Vagina (tissue), 2 donors: ENCODE measurements at regions not wholly inside any gene's neighbourhood (a gene's known extent, or its start where the extent isn't known, plus 50 kb on each side); places are given as distances from the start of the nearest gene placed in this dataset.

Experiments
- DNase-seq, 2 donors: peaks; one replicate each; pipeline ENCODE4 v3.0.0-alpha.2; 2017; ENCODE audit errors: extremely low spot score in 2 of 2
- H3K27ac ChIP-seq: fragments of 200-600 bp; sonication (generic); one replicate; pipeline ENCODE4 v1.5.1; 2019
- H3K27me3 ChIP-seq: fragments of 200-600 bp; sonication (generic); one replicate; pipeline ENCODE4 v1.5.1; 2019
- H3K36me3 ChIP-seq, 2 donors: fragments of 200-600 bp; sonication (generic); one replicate each; pipeline ENCODE4 v1.5.1; 2017 to 2019
- H3K4me1 ChIP-seq: fragments of 200-600 bp; sonication (generic); one replicate; pipeline ENCODE4 v1.5.1; 2019
- H3K4me3 ChIP-seq, 2 donors: fragments of 200-600 bp; sonication (generic); 1 replicate in 1 of 2; 2 replicates in 1 of 2; pipeline ENCODE4 v1.5.1; 2016 to 2019
- H3K9me3 ChIP-seq: fragments of 200-600 bp; sonication (generic); one replicate; pipeline ENCODE4 v1.5.1; 2019
- POLR2A ChIP-seq, 2 donors: fragments of 450-650 bp; IDR thresholded peaks; one replicate each; pipeline ENCODE4 v1.6.1; 2017; ENCODE audit warnings: antibody characterized with exemption in 2 of 2, mild to moderate bottlenecking in 2 of 2, moderate library complexity in 2 of 2
- POLR2AphosphoS5 ChIP-seq, 2 donors: sonication (generic); formaldehyde crosslinking; IDR thresholded peaks; one replicate each; pipeline ENCODE4 v1.9.0; 2017; ENCODE audit warnings: antibody characterized with exemption in 2 of 2, mild to moderate bottlenecking in 2 of 2, low read depth in 1 of 2; ENCODE audit not compliant: insufficient read depth in 1 of 2
- intact Hi-C: fragments of 100-400 bp; cut with DNase I; formaldehyde crosslinking; loops from one replicate; pipeline ENCODE4 v1.15.1; 2023
- TF ChIP-seq, protein P1 (sequence below), 3 experiments: fragments of 450-650 bp in 2 of 3; fragments of 200-600 bp in 1 of 3; sonication (generic) in 1 of 3; IDR thresholded peaks; one replicate each; pipeline ENCODE4 v1.5.1; 2017 to 2019; ENCODE audit warnings: antibody characterized with exemption in 3 of 3, mild to moderate bottlenecking in 2 of 3, moderate library complexity in 2 of 3

DNA sequence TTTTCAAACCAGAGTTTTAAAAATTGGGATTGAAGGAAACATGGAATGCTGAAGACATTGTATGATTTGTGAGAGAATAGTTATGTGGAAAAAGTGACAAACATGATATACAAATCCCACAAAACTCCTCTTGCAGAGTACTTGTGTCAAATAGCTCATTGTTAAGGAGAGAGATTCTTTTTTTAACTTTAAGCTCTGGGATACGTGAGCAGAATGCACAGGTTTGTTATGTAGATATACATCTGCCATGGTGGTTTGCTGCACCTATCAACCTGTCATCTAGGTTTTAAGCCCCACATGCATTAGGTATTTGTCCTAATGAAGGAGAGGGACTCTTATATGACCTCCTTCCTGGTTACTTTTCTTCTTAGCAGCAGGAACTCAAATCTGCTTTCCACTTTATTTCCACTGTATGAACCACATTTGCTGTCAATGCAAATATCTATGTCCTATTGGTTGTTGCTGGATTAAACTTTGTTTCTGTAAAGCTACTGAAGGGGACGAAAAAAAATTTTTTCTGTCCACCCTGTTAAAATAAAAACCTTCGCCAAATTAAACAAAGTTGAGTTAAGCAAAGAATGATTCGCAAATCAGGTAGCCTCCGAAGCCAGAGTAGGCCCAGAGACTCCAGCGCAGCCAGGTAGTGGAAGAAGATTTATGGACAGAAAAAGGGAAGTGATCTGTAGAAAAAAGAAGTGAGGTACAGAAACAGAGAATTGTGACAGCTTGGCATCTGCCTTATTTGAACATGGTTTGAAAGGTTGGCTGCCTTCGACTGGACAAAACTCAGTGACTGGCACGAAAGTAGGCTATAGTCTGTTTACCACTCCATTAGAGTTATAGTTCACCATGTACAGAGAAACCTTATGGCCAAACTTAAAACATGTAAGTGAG lies 430.1 kb upstream of the CHST9 start:
- Histone ChIP-seq H3K27me3 (no peaks in the 10 kb centered on the region), H3K9me3 (no peaks in the 10 kb centered on the region), H3K4me1 (no peaks in the 10 kb centered on the region), H3K36me3 (no peaks in the 10 kb centered on the region), H3K4me3 (no peak overlapping the region), H3K27ac (no peak overlapping the region)
- intact Hi-C loops = no loop called here
- no peak for TF ChIP-seq POLR2A (IDR thresholded peaks at IDR 0.05)
- TF ChIP-seq, protein P1, sequence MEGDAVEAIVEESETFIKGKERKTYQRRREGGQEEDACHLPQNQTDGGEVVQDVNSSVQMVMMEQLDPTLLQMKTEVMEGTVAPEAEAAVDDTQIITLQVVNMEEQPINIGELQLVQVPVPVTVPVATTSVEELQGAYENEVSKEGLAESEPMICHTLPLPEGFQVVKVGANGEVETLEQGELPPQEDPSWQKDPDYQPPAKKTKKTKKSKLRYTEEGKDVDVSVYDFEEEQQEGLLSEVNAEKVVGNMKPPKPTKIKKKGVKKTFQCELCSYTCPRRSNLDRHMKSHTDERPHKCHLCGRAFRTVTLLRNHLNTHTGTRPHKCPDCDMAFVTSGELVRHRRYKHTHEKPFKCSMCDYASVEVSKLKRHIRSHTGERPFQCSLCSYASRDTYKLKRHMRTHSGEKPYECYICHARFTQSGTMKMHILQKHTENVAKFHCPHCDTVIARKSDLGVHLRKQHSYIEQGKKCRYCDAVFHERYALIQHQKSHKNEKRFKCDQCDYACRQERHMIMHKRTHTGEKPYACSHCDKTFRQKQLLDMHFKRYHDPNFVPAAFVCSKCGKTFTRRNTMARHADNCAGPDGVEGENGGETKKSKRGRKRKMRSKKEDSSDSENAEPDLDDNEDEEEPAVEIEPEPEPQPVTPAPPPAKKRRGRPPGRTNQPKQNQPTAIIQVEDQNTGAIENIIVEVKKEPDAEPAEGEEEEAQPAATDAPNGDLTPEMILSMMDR (IDR thresholded peaks at IDR 0.05) = no peak
- no peak for TF ChIP-seq POLR2AphosphoS5 (IDR thresholded peaks at IDR 0.05; ENCODE audit: insufficient read depth in 1 of 2, low read depth in 1 of 2)
- DNase-seq = no peak

DNA sequence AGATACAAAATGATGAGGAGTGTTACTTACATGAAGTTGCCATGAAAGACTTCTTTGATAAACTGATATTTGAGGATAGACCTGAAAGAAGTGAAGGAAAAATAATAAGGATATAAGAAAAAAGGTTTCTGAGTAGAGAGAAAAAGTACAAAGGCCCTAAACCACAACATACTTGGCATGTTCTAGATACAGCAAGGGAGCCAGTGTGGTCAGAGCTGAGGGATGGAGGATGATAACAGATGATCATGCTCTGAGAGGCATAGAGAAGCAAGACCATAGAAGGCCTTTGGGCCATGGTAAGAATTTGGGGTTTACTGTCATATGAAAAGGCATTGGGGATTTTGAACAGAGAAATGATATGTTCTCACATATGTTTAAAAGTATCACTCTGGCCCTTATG lies 424.1 kb upstream of the CHST9 start:
- Histone ChIP-seq H3K27me3 (no peaks in the 10 kb centered on the region), H3K9me3 (no peaks in the 10 kb centered on the region), H3K27ac (no peak overlapping the region), H3K4me1 (no peaks in the 10 kb centered on the region), H3K36me3 (no peaks in the 10 kb centered on the region), H3K4me3 (no peak overlapping the region)
- intact Hi-C loops = no loop called here
- no peak for TF ChIP-seq POLR2AphosphoS5 (IDR thresholded peaks at IDR 0.05; ENCODE audit: insufficient read depth in 1 of 2, low read depth in 1 of 2)
- TF ChIP-seq, protein P1 (IDR thresholded peaks at IDR 0.05) = no peak
- DNase-seq = no peak

DNA sequence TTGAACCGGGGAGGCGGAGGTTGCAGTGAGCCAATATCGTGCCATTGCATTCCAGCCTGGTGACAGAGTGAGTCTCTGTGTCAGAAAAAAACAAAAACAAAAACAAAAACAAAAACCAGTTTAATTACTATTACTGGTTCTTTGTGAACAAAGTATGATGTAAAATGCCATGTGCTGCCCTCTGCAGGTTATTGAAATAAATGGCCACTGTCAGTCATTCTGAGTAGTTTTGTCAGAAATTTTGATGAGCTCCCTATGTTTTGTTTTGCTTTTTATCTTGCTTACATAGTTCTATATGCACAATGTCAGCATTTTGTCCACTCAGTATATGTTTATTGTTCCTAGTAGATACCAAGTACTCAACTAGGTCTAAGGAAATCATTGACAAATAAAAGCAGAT lies 423.6 kb upstream of the CHST9 start:
- no peaks in the 10 kb centered on the region for H3K27me3 ChIP-seq
- no peak for DNase-seq
- intact Hi-C loops = no loop called here
- H3K27ac ChIP-seq = no peak overlapping the region
- no peak overlapping the region for H3K4me3 ChIP-seq
- H3K9me3 ChIP-seq = no peaks in the 10 kb centered on the region
- TF ChIP-seq, protein P1 (IDR thresholded peaks at IDR 0.05) = no peak
- no peak for TF ChIP-seq POLR2A (IDR thresholded peaks at IDR 0.05)
- TF ChIP-seq POLR2AphosphoS5 (IDR thresholded peaks at IDR 0.05; ENCODE audit: insufficient read depth in 1 of 2, low read depth in 1 of 2) = no peak
- no peaks in the 10 kb centered on the region for H3K4me1 ChIP-seq
- no peaks in the 10 kb centered on the region for H3K36me3 ChIP-seq

DNA sequence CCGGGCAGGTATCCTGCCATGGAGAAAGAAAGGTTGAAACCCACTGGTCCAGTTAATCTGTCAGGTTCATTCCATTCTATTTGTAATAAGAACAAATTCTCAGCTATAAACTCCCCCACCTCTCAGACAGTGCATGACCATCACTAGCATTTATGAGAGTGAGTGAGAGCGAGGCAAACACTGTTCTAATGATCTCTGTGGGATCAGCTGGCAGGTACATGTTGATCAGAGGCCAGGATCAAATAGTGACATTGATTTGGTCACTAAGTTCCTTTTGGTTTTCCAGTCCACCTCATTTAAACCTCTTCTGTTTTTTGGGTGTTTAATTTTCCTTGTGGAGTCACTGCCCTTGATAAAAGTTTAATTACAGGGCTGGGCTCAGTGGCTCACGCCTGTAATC lies 423.1 kb upstream of the CHST9 start:
- Histone ChIP-seq H3K4me1 (no peaks in the 10 kb centered on the region), H3K27me3 (no peaks in the 10 kb centered on the region), H3K36me3 (no peaks in the 10 kb centered on the region), H3K27ac (no peak overlapping the region), H3K9me3 (no peaks in the 10 kb centered on the region), H3K4me3 (no peak overlapping the region)
- intact Hi-C loops = no loop called here
- TF ChIP-seq POLR2AphosphoS5 (IDR thresholded peaks at IDR 0.05; ENCODE audit: insufficient read depth in 1 of 2, low read depth in 1 of 2) (no peak), POLR2A (IDR thresholded peaks at IDR 0.05) (no peak)
- TF ChIP-seq, protein P1 (IDR thresholded peaks at IDR 0.05) = no peak
- no peak for DNase-seq

DNA sequence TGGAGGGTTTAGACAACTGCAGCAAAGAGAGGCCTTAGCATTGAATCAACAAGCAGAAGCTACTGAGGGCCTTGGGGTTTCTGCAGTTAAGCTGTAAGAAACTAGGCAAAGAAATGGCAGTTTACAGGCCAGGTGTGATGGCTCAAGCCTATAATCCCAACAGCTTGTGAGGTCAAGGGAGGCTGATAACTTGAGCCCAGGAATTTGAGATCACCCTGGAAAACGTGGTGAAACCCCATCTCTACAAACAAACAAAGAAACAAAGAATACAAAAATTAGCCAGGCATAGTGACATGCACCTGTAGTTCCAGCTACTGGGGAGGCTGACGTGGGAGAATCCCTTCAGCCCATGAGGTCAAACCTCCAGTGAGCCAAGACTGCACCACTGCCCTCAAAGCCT lies 421.6 kb upstream of the CHST9 start:
- DNase-seq = no peak
- H3K9me3 ChIP-seq = no peaks in the 10 kb centered on the region
- intact Hi-C loops = no loop called here
- H3K36me3 ChIP-seq = no peaks in the 10 kb centered on the region
- H3K4me3 ChIP-seq = no peak overlapping the region
- TF ChIP-seq, protein P1 (IDR thresholded peaks at IDR 0.05) = no peak
- TF ChIP-seq POLR2AphosphoS5 (IDR thresholded peaks at IDR 0.05; ENCODE audit: insufficient read depth in 1 of 2, low read depth in 1 of 2) = no peak
- TF ChIP-seq POLR2A (IDR thresholded peaks at IDR 0.05) = no peak
- no peaks in the 10 kb centered on the region for H3K4me1 ChIP-seq
- H3K27me3 ChIP-seq = no peaks in the 10 kb centered on the region
- no peak overlapping the region for H3K27ac ChIP-seq
